Left cardiac atrium (tissue), 4 donors: ENCODE measurements at regions not wholly inside any gene's neighbourhood (a gene's known extent, or its start where the extent isn't known, plus 50 kb on each side); places are given as distances from the start of the nearest gene placed in this dataset.
"Not testable (repeated sequence)": the region's sequence is repeated elsewhere in the genome, so short reads cannot be mapped to it uniquely, and the experiment has no call there.

Source experiments
- ATAC-seq, 2 donors: fragments of 200-7000 bp; cut with Tn5 transposase; one replicate each; pipeline ENCODE4 v1.9.1; 2020; ENCODE audit warnings: mild to moderate bottlenecking in 2 of 2, moderate library complexity in 2 of 2
- DNase-seq: peaks from one replicate; pipeline ENCODE4 v3.0.0-alpha.2; 2020
- intact Hi-C, 2 donors: fragments of 100-400 bp; cut with DNase I; formaldehyde crosslinking; loops; one replicate each; pipeline versions ENCODE4 v1.14.1 to v1.15.1; 2022 to 2023
- donor health status: DM: no; HTN: yes; CAD: no.
- donor health status: DM: no; HTN: yes; CAD: no; lungs with severe emphysema.
- donor health status: DM: yes; HTN: yes; CAD: no.
- donor health status: Dilated cardiomyopathy.

DNA sequence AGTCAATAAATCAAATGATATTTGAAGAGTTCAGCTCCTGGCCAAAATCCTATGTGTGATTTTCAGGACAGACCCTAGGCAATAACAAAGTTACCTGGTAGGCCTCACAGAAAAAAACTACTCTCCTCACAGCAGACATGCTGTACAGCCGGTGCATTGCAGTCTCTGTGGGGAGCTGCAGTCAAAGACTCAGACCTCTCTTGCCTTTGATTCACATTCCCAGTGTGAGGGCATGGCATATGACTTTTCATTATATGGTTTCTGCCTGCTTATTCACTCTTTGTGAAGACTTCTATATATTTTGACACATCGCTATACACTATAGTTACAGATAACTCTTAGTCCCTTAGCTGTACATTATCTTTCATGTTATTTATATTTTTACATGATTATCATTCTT is 2684.3 kb upstream of the PCDH20 start:
- no peak for DNase-seq
- intact Hi-C loops, result no loop called here
- ATAC-seq, result no peak

DNA sequence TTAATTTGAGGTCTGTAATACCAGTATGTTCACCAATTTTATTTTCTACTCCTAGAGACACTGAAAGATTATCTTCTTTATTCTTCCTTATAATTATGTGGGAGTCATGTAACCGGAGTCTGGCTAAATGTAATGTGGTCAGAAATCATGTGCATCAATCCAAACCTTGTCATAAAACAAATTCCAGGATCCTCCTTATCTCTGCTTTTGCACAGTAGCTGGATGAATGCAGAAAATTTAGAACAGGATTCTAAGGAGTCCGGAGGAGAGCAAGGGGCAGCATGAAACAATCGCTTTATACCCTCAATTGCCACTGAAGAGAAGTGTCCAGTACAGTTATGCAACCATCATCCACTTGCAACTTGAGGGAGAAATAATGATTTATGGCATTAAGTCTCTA is 2674.7 kb upstream of the PCDH20 start:
- ATAC-seq (no peak), DNase-seq (no peak)
- intact Hi-C loops, result no loop called here

- DNase-seq (no peak), ATAC-seq (no peak)
- intact Hi-C loops, result no loop called here
These were observed 2672.8 kb upstream of the PCDH20 start for GRCh38 chr13:64088491-64088890.

GRCh38 chr13:64087624-64088023 is 2672.0 kb upstream of the PCDH20 start:
- intact Hi-C loops, result no loop called here
- ATAC-seq (no peak), DNase-seq (no peak)

- ATAC-seq (no peak), DNase-seq (no peak)
- intact Hi-C loops, result no loop called here
These were observed 2668.2 kb upstream of the PCDH20 start for GRCh38 chr13:64083811-64084210.

DNA sequence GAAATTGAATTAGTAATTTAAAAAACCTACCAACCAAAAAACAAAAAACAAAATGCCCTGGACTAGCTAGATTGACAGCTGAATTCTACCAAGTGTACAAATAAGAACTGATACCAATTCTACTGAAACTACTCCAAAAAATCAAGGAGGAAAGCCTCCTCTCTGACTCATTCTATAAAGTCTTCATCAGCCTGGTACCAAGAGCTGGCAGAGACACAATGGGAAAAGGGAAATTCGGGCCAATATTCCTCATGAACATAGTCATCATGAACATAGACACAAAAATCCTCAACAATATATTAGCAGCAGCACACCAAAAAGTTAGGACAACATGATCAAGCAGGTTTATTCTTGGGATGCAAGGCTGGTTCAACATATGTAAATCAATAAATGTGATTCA is 2667.7 kb upstream of the PCDH20 start:
- no peak for DNase-seq
- intact Hi-C loops, result no loop called here
- no peak for ATAC-seq

DNA sequence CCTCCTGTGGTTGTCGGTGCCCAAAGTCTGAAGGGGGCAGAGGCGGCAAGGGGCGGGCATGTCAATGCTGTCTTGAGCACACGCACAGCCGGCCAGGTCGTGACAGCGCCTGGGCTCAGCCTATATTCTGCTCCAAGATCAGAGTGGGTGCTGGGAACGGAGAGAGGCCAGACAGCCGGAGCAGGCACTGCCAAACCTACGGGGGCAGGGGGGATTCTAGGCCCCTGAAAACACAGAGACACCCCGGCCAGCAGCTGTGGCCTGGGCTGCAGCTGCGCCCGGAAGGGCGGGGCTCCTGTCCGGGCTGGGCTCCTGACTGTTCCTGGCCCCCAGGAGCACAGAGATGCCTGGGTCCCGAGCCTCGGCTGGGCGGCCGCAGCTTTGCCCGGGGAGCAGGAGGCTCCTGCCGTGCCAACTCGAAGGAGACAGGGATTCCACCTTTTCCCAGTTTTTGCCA is 2662.9 kb upstream of the PCDH20 start:
- intact Hi-C loops, result no loop called here
- ATAC-seq, result no peak
- no peak for DNase-seq

- ATAC-seq (no peak), DNase-seq (no peak)
- intact Hi-C loops, result no loop called here
These were observed 2662.4 kb upstream of the PCDH20 start for GRCh38 chr13:64078025-64078424.

- ATAC-seq, DNase-seq, intact Hi-C loops: not testable (repeated sequence)
These were observed 2661.6 kb upstream of the PCDH20 start for GRCh38 chr13:64077132-64077835.

GRCh38 chr13:64075543-64076271 is 2660.1 kb upstream of the PCDH20 start:
- no peak for DNase-seq
- no peak for ATAC-seq
- intact Hi-C loops, result no loop called here

DNA sequence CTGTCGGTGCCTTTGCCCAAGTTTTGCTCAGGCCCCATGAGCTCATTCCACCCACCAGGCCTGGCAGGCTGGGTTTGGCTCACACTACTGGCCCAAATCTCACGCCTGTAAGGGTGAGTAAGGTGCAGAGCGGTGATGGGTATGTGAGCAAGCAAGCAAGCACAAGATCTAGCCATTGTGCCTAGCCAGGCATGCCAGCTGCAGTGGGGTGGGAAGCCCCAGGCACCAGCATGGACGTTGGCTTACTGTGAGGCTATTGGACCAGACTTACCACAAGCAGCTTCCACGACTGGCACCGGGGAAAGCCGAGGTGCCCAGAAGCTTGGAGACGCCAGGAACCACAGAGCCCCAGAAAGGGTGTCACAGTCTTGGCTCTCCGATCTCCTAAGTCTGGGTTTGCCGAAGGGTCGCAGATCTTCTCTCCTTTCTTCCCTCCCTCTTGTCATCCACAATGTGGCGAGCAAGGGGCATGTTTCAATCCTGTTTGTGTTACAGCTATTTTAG is 2659.4 kb upstream of the PCDH20 start:
- ATAC-seq (no peak), DNase-seq (no peak)
- intact Hi-C loops, result no loop called here

GRCh38 chr13:64073203-64073602 is 2657.6 kb upstream of the PCDH20 start:
- no peak for ATAC-seq
- intact Hi-C loops, result no loop called here

DNA sequence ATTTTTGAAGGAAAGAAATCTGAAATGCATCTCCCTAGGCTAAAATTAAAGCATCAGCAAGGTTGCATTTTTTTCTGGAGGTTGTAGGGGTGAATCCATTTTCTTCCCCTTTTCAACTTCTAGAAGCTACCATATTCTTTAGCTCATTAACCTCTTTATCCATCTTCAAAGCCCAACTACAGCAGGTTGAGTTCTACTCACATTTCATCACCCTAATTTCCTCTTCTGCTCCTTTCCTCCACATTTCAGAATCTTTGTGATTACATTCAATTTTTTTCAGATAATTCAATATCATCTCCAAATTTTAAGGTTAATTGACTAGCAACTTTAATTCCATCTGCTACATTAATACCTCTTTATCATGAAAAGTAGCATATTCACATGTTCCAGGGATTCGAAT is 2655.7 kb upstream of the PCDH20 start:
- intact Hi-C loops, result no loop called here
- DNase-seq, result no peak
- ATAC-seq, result no peak

More at GRCh38 chr13:64073203-64073602, 2657.6 kb upstream of the PCDH20 start:
- no peak for DNase-seq

- intact Hi-C loops, result no loop called here
- ATAC-seq (no peak), DNase-seq (no peak)
These were observed 2654.2 kb upstream of the PCDH20 start for GRCh38 chr13:64069892-64070291.

- intact Hi-C loops, result no loop called here
- no peak for ATAC-seq
- DNase-seq, result no peak
These were observed 2651.1 kb upstream of the PCDH20 start for GRCh38 chr13:64066711-64067110.

DNA sequence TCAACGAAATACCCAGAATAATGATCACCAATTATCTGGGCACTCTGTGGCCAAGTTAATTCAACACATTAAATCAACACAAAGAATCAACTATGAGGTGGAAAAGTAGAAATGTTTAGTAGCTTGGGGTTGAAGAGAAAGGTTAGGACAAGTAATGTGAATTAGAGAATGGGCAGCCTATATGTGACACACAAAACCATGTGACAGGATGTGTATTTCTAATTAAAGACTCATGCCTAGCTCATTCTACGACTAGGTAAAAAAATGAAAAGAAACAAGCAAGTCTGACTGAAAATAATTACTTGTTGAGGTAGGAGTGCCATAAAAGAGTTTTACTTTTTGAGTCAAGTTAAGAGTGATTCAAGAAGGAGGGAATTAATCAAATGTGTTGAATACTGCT is 2646.0 kb upstream of the PCDH20 start:
- DNase-seq, result no peak
- ATAC-seq, result no peak
- intact Hi-C loops, result no loop called here

- no peak for ATAC-seq
These were observed 2641.8 kb upstream of the PCDH20 start for GRCh38 chr13:64057372-64058020.

GRCh38 chr13:64054321-64054720 is 2638.7 kb upstream of the PCDH20 start:
- ATAC-seq (no peak), DNase-seq (no peak)
- intact Hi-C loops, result no loop called here

More at GRCh38 chr13:64057372-64058020, 2641.8 kb upstream of the PCDH20 start:
- DNase-seq, result no peak
- intact Hi-C loops, result no loop called here

DNA sequence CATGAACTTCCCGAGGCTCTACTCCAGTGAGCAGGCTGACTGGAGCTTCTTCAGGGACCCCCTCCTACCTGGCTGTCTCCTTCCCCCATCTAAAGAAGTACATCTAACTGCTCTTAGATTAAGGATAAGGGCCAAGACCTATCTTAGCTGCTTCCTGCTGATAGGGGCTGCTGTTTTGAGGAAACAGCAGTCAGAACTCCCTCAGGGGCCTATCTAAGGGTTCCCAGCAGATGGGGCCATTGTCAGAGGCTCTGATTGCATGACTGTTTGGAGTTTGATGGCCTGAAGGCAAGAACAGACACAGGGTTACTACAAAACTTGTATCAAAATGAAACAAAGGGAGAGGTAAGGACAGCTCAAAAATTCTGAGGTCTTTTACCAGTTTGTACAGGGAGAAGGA is 2636.9 kb upstream of the PCDH20 start:
- no peak for DNase-seq
- no peak for ATAC-seq
- intact Hi-C loops, result no loop called here

GRCh38 chr13:64051278-64051677 is 2635.6 kb upstream of the PCDH20 start:
- ATAC-seq (no peak), DNase-seq (no peak)
- intact Hi-C loops, result no loop called here
